HEK293 (cell line): ENCODE measurements at regions not wholly inside any gene's neighbourhood (a gene's known extent, or its start where the extent isn't known, plus 50 kb on each side); places are given as distances from the start of the nearest gene placed in this dataset.

Source experiments
- EGR2 ChIP-seq: fragments of 450-650 bp; formaldehyde crosslinking; IDR thresholded peaks from 2 replicates; pipeline ENCODE4 v1.5.1; 2016; ENCODE audit warnings: low read depth, missing biosample characterization, missing genetic modification characterization
- MYNN ChIP-seq: fragments of 450-650 bp; formaldehyde crosslinking; IDR thresholded peaks from 2 replicates; pipeline ENCODE4 v1.5.1; 2016; ENCODE audit warnings: missing biosample characterization, missing genetic modification characterization, borderline replicate concordance
- SP2 ChIP-seq: fragments of 450-650 bp; formaldehyde crosslinking; IDR thresholded peaks from 2 replicates; pipeline ENCODE4 v1.5.1; 2016; ENCODE audit warnings: missing biosample characterization, missing genetic modification characterization
- ZNF16 ChIP-seq: fragments of 450-650 bp; formaldehyde crosslinking; IDR thresholded peaks from 2 replicates; pipeline ENCODE4 v1.5.1; 2016; ENCODE audit warnings: low read depth, missing biosample characterization, missing genetic modification characterization
- ZNF2 ChIP-seq: fragments of 450-650 bp; formaldehyde crosslinking; IDR thresholded peaks from 2 replicates; pipeline ENCODE4 v1.5.1; 2016; ENCODE audit warnings: missing biosample characterization, missing genetic modification characterization
- ZNF292 ChIP-seq: fragments of 450-650 bp; formaldehyde crosslinking; IDR thresholded peaks from 2 replicates; pipeline ENCODE4 v1.5.1; 2016; ENCODE audit warnings: low read depth, missing biosample characterization, missing genetic modification characterization, borderline replicate concordance
- ZNF404 ChIP-seq: fragments of 450-650 bp; formaldehyde crosslinking; IDR thresholded peaks from 2 replicates; pipeline ENCODE4 v1.5.1; 2017; ENCODE audit warnings: missing biosample characterization, missing genetic modification characterization
- ZXDB ChIP-seq: fragments of 450-650 bp; formaldehyde crosslinking; IDR thresholded peaks from 2 replicates; pipeline ENCODE4 v1.5.1; 2016; ENCODE audit warnings: missing biosample characterization, missing genetic modification characterization
- TF ChIP-seq, protein P1 (sequence below): fragments of 450-650 bp; formaldehyde crosslinking; IDR thresholded peaks from 2 replicates; pipeline ENCODE4 v1.5.1; 2016; ENCODE audit warnings: missing biosample characterization, missing genetic modification characterization, low read depth
- TF ChIP-seq, protein P2 (sequence below): fragments of 450-650 bp; formaldehyde crosslinking; IDR thresholded peaks from 2 replicates; pipeline ENCODE4 v1.5.1; 2016; ENCODE audit warnings: missing biosample characterization, missing genetic modification characterization
- TF ChIP-seq, protein P3 (sequence below): fragments of 450-650 bp; formaldehyde crosslinking; IDR thresholded peaks from 2 replicates; pipeline ENCODE4 v1.5.1; 2016; ENCODE audit warnings: missing biosample characterization, missing genetic modification characterization
- TF ChIP-seq, protein P4 (sequence below): fragments of 450-650 bp; formaldehyde crosslinking; IDR thresholded peaks from 2 replicates; pipeline ENCODE4 v1.5.1; 2016; ENCODE audit warnings: missing biosample characterization, missing genetic modification characterization
- TF ChIP-seq, protein P5 (sequence below): fragments of 450-650 bp; formaldehyde crosslinking; IDR thresholded peaks from 2 replicates; pipeline ENCODE4 v1.5.1; 2016; ENCODE audit warnings: missing biosample characterization, missing genetic modification characterization
- TF ChIP-seq, protein P6 (sequence below): fragments of 450-650 bp; formaldehyde crosslinking; IDR thresholded peaks from 2 replicates; pipeline ENCODE4 v1.5.1; 2016; ENCODE audit warnings: missing biosample characterization, missing genetic modification characterization

DNA sequence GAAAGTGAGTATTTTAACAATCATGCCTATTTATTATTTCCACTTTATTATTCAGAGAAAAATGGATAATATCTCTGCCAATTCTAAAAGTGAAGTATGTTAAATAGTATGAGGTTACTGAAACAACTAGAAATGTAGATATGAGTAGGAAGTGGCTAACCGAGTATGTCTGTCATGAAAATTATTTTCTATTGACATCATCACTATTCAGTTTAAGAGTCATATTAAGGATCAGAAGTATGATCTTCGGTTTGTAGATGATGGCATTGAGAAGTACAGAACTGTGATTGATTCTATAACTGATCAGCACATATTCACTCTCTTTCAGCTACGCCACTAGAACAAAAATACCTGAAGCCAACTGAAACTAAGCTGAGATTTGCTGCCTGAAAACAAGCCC lies 146.4 kb upstream of the SLITRK5 start:
- TF ChIP-seq, protein P1, sequence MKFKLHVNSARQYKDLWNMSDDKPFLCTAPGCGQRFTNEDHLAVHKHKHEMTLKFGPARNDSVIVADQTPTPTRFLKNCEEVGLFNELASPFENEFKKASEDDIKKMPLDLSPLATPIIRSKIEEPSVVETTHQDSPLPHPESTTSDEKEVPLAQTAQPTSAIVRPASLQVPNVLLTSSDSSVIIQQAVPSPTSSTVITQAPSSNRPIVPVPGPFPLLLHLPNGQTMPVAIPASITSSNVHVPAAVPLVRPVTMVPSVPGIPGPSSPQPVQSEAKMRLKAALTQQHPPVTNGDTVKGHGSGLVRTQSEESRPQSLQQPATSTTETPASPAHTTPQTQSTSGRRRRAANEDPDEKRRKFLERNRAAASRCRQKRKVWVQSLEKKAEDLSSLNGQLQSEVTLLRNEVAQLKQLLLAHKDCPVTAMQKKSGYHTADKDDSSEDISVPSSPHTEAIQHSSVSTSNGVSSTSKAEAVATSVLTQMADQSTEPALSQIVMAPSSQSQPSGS = no peak
- TF ChIP-seq, protein P2, sequence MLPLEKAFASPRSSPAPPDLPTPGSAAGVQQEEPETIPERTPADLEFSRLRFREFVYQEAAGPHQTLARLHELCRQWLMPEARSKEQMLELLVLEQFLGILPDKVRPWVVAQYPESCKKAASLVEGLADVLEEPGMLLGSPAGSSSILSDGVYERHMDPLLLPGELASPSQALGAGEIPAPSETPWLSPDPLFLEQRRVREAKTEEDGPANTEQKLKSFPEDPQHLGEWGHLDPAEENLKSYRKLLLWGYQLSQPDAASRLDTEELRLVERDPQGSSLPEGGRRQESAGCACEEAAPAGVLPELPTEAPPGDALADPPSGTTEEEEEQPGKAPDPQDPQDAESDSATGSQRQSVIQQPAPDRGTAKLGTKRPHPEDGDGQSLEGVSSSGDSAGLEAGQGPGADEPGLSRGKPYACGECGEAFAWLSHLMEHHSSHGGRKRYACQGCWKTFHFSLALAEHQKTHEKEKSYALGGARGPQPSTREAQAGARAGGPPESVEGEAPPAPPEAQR (tag by site-specific recombination) = no peak
- TF ChIP-seq ZNF16 (tag by site-specific recombination) (no peak), ZNF292 (tag by site-specific recombination) (no peak), ZNF404 (tag by site-specific recombination) (no peak), ZNF2 (no peak), MYNN (tag by site-specific recombination) (no peak), SP2 (tag by site-specific recombination) (no peak), EGR2 (tag by site-specific recombination) (no peak), ZXDB (tag by site-specific recombination) (no peak)
- TF ChIP-seq, protein P3, sequence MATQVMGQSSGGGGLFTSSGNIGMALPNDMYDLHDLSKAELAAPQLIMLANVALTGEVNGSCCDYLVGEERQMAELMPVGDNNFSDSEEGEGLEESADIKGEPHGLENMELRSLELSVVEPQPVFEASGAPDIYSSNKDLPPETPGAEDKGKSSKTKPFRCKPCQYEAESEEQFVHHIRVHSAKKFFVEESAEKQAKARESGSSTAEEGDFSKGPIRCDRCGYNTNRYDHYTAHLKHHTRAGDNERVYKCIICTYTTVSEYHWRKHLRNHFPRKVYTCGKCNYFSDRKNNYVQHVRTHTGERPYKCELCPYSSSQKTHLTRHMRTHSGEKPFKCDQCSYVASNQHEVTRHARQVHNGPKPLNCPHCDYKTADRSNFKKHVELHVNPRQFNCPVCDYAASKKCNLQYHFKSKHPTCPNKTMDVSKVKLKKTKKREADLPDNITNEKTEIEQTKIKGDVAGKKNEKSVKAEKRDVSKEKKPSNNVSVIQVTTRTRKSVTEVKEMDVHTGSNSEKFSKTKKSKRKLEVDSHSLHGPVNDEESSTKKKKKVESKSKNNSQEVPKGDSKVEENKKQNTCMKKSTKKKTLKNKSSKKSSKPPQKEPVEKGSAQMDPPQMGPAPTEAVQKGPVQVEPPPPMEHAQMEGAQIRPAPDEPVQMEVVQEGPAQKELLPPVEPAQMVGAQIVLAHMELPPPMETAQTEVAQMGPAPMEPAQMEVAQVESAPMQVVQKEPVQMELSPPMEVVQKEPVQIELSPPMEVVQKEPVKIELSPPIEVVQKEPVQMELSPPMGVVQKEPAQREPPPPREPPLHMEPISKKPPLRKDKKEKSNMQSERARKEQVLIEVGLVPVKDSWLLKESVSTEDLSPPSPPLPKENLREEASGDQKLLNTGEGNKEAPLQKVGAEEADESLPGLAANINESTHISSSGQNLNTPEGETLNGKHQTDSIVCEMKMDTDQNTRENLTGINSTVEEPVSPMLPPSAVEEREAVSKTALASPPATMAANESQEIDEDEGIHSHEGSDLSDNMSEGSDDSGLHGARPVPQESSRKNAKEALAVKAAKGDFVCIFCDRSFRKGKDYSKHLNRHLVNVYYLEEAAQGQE (tag by site-specific recombination) = no peak
- TF ChIP-seq, protein P4, sequence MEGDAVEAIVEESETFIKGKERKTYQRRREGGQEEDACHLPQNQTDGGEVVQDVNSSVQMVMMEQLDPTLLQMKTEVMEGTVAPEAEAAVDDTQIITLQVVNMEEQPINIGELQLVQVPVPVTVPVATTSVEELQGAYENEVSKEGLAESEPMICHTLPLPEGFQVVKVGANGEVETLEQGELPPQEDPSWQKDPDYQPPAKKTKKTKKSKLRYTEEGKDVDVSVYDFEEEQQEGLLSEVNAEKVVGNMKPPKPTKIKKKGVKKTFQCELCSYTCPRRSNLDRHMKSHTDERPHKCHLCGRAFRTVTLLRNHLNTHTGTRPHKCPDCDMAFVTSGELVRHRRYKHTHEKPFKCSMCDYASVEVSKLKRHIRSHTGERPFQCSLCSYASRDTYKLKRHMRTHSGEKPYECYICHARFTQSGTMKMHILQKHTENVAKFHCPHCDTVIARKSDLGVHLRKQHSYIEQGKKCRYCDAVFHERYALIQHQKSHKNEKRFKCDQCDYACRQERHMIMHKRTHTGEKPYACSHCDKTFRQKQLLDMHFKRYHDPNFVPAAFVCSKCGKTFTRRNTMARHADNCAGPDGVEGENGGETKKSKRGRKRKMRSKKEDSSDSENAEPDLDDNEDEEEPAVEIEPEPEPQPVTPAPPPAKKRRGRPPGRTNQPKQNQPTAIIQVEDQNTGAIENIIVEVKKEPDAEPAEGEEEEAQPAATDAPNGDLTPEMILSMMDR (tag by site-specific recombination) = no peak
- TF ChIP-seq, protein P5, sequence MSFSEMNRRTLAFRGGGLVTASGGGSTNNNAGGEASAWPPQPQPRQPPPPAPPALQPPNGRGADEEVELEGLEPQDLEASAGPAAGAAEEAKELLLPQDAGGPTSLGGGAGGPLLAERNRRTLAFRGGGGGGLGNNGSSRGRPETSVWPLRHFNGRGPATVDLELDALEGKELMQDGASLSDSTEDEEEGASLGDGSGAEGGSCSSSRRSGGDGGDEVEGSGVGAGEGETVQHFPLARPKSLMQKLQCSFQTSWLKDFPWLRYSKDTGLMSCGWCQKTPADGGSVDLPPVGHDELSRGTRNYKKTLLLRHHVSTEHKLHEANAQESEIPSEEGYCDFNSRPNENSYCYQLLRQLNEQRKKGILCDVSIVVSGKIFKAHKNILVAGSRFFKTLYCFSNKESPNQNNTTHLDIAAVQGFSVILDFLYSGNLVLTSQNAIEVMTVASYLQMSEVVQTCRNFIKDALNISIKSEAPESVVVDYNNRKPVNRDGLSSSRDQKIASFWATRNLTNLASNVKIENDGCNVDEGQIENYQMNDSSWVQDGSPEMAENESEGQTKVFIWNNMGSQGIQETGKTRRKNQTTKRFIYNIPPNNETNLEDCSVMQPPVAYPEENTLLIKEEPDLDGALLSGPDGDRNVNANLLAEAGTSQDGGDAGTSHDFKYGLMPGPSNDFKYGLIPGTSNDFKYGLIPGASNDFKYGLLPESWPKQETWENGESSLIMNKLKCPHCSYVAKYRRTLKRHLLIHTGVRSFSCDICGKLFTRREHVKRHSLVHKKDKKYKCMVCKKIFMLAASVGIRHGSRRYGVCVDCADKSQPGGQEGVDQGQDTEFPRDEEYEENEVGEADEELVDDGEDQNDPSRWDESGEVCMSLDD (tag by site-specific recombination) = no peak
- TF ChIP-seq, protein P6, sequence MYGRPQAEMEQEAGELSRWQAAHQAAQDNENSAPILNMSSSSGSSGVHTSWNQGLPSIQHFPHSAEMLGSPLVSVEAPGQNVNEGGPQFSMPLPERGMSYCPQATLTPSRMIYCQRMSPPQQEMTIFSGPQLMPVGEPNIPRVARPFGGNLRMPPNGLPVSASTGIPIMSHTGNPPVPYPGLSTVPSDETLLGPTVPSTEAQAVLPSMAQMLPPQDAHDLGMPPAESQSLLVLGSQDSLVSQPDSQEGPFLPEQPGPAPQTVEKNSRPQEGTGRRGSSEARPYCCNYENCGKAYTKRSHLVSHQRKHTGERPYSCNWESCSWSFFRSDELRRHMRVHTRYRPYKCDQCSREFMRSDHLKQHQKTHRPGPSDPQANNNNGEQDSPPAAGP (tag by site-specific recombination) = no peak
